ENCODE measurements at regions not wholly inside any gene's neighbourhood (a gene's known extent, or its start where the extent isn't known, plus 50 kb on each side); places are given as distances from the start of the nearest gene placed in this dataset.

DNA sequence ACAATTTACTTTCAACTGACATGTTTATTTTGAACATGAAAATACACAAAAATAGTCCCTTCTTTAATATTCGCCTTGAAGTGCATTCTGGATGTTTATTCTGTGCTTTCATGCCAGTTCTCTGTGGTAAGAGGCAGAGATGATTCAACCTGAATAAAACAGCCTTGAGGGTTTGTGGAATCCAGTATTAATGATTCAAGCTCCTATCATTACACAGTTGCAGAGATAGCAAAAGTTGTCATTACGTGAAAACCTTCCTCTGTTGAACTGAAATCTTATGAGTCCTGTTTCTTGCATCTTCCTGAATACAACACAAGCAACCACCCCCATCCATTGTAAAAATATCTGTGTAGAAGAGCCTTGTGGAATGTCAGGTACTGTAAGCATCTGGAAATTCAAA is 142.3 kb upstream of the HTR2A start:
- TF ChIP-seq, protein P1, sequence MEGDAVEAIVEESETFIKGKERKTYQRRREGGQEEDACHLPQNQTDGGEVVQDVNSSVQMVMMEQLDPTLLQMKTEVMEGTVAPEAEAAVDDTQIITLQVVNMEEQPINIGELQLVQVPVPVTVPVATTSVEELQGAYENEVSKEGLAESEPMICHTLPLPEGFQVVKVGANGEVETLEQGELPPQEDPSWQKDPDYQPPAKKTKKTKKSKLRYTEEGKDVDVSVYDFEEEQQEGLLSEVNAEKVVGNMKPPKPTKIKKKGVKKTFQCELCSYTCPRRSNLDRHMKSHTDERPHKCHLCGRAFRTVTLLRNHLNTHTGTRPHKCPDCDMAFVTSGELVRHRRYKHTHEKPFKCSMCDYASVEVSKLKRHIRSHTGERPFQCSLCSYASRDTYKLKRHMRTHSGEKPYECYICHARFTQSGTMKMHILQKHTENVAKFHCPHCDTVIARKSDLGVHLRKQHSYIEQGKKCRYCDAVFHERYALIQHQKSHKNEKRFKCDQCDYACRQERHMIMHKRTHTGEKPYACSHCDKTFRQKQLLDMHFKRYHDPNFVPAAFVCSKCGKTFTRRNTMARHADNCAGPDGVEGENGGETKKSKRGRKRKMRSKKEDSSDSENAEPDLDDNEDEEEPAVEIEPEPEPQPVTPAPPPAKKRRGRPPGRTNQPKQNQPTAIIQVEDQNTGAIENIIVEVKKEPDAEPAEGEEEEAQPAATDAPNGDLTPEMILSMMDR (IDR thresholded peaks at IDR 0.05): no peak
- no peak for TF ChIP-seq EZH2 (IDR thresholded peaks at IDR 0.05; ENCODE audit: borderline replicate concordance, insufficient read depth, low read depth, low read length, poor library complexity, severe bottlenecking)

Data from B cell (primary cell).